Colonic mucosa (tissue), 4 donors: ENCODE measurements at regions not wholly inside any gene's neighbourhood (a gene's known extent, or its start where the extent isn't known, plus 50 kb on each side); places are given as distances from the start of the nearest gene placed in this dataset.
A peak's percentile ranks its signal among the peaks of the same experiment; 100 is the strongest.

Experiments used
- DNase-seq: peaks from one replicate; pipeline ENCODE4 v3.0.0-alpha.2; 2020
- H3K27ac ChIP-seq: fragments of 200-600 bp; one replicate; pipeline ENCODE4 v1.8.0; 2021
- H3K27me3 ChIP-seq: fragments of 200-600 bp; one replicate; pipeline ENCODE4 v1.8.0; 2021
- H3K36me3 ChIP-seq: fragments of 200-600 bp; one replicate; pipeline ENCODE4 v1.8.0; 2021
- H3K4me1 ChIP-seq: fragments of 200-600 bp; one replicate; pipeline ENCODE4 v1.8.0; 2021; ENCODE audit warnings: mild to moderate bottlenecking
- H3K4me3 ChIP-seq: fragments of 200-600 bp; one replicate; pipeline ENCODE4 v1.8.0; 2021
- H3K9ac ChIP-seq, 2 donors: one replicate each; pipeline ENCODE4 v1.7.0; 2013; ENCODE audit warnings: control low read depth in 2 of 2, low read depth in 2 of 2, low read length in 2 of 2
- H3K9me3 ChIP-seq: fragments of 200-600 bp; one replicate; pipeline ENCODE4 v1.8.0; 2021
- intact Hi-C: fragments of 100-400 bp; cut with DNase I; formaldehyde crosslinking; loops from one replicate; pipeline ENCODE4 v1.14.1; 2022
- TF ChIP-seq, protein P1 (sequence below): fragments of 200-600 bp; IDR thresholded peaks from one replicate; pipeline ENCODE4 v1.8.0; 2022; ENCODE audit warnings: antibody characterized with exemption, mild to moderate bottlenecking
- donor health status: healthy.
- donor health status: DM: no; HTN: no; CAD: no.
- donor health status: DM: no; HTN: no; CAD: no.

DNA sequence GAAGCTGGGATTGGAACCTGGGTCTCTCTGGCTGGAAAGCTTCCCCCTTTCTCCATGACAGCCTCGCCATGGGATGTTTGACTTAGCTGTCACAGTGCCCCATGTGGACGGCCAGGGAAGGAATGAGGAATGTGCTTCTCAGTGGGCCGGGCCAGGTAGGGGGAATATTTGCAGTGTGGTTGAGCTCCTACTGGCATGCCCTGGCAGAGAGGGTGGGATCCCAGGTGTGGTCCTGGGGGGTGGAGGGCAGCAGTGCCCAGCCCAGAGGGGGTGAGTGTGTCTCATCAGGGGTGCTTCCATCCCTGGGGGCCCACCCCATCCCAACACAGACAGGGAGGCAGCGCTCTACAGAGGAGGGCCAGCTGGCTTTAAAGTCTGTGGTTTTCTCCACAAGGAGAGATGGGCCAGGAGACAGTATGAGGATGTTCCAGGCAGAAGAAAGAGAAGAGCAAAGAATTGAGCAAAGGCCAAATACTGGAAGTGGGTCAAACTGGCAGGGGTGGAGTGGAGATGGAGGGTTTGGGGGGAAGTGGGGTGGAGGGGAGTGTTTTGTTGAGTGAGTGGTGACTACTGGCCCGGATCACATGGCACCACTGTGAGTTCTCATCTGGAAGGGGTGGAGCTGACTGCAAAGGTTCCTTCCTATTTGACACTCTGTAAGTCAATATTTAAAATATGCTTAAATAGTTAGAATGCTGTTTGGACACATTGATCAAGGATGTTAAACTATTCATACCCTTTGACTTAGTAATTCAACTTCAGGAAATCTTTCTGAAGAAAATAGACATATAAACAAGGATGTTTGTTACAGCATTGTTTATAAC, 94.0 kb downstream of the MYCN start:
- no peaks in the 10 kb centered on the region for H3K4me1 ChIP-seq
- no peak overlapping the region for H3K9ac ChIP-seq
- H3K4me3 ChIP-seq, result no peak overlapping the region
- H3K27me3 ChIP-seq, result no peaks in the 10 kb centered on the region
- intact Hi-C loops, result no loop called here
- no peak overlapping the region for H3K27ac ChIP-seq
- TF ChIP-seq, protein P1, sequence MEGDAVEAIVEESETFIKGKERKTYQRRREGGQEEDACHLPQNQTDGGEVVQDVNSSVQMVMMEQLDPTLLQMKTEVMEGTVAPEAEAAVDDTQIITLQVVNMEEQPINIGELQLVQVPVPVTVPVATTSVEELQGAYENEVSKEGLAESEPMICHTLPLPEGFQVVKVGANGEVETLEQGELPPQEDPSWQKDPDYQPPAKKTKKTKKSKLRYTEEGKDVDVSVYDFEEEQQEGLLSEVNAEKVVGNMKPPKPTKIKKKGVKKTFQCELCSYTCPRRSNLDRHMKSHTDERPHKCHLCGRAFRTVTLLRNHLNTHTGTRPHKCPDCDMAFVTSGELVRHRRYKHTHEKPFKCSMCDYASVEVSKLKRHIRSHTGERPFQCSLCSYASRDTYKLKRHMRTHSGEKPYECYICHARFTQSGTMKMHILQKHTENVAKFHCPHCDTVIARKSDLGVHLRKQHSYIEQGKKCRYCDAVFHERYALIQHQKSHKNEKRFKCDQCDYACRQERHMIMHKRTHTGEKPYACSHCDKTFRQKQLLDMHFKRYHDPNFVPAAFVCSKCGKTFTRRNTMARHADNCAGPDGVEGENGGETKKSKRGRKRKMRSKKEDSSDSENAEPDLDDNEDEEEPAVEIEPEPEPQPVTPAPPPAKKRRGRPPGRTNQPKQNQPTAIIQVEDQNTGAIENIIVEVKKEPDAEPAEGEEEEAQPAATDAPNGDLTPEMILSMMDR, result no peak
- no peaks in the 10 kb centered on the region for H3K9me3 ChIP-seq
- no peak for DNase-seq
- H3K36me3 ChIP-seq, result no peaks in the 10 kb centered on the region

DNA sequence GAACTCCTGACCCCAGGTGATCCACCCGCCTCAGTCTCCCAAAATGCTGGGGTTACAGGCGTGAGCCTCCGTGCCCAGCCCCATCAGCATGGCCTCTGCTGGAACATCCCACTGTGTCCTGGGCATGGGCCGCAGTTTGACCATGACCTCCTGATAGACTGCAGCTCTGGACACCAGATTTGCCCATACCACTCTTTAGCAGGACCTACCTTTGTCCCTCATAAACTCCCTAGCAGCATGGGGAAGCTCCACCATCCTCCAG, 92.6 kb downstream of the MYCN start:
- H3K36me3 ChIP-seq, result no peaks in the 10 kb centered on the region
- H3K9ac ChIP-seq, result no peak overlapping the region
- TF ChIP-seq, protein P1, result no peak
- intact Hi-C loops, result no loop called here
- H3K9me3 ChIP-seq, result no peaks in the 10 kb centered on the region
- DNase-seq, result no peak
- H3K4me3 ChIP-seq, result no peak overlapping the region
- H3K27me3 ChIP-seq, result no peaks in the 10 kb centered on the region
- no peak overlapping the region for H3K27ac ChIP-seq
- no peaks in the 10 kb centered on the region for H3K4me1 ChIP-seq

DNA sequence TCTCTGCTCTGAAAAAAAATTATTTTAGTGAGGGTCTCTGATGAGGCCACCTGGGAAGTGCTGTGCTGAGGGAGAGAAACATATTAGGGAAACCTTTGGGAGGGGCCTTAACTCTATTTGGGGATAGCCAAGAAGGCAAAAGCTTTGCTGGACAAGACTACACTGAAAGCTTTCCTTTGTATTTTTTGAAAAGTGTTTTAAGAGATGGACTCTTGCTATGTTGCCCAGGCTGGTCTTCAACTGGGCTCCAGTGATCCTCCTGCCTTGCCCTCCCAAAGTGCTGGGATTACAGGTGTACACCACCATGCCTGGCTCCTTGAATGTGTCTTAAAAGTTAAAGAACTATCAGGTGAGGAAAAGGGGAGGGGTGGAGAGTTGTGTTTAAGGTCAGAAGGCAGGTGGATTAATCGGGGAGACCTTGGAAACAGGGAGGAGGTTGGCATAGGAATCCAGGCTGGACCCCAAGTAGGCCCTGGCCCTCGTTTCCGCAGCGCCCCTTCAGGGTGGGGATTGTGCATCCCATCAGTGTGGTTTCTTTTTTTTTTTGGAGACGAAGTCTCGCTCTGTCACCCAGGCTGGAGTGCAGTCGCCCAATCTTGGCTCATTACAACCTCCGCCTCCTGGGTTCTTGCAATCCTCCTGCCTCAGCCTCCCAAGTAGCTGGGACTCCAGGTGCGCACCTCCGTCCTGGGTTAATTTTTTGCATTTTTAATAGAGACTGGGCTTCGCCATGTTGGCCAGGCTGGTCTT, 92.1 kb downstream of the MYCN start:
- intact Hi-C loops, result no loop called here
- TF ChIP-seq, protein P1, result no peak
- no peaks in the 10 kb centered on the region for H3K4me1 ChIP-seq

DNA sequence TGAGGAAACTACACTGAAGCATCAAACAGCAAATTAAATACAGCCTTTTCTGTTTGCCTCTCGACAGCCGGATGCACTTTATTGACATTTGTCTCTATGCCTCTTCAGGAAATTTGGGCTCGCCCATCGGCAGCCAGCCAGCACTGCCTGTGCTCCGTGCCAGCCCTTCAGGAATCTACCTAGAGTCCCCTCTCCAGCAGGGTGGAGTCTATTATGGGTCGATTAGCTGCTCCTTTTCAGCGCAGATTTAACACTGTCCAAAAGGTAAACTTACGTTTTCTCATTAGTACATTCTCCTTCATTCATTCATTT, 91.5 kb downstream of the MYCN start:
- no peaks in the 10 kb centered on the region for H3K27me3 ChIP-seq
- no peaks in the 10 kb centered on the region for H3K36me3 ChIP-seq
- TF ChIP-seq, protein P1, result no peak
- H3K9me3 ChIP-seq, result no peaks in the 10 kb centered on the region
- no peak overlapping the region for H3K27ac ChIP-seq
- H3K4me3 ChIP-seq, result no peak overlapping the region
- H3K4me1 ChIP-seq, result no peaks in the 10 kb centered on the region
- H3K9ac ChIP-seq, result no peak overlapping the region
- intact Hi-C loops, result no loop called here
- DNase-seq, result peak; percentile 86

More for the DNA sequence above, 92.1 kb downstream of the MYCN start:
- no peaks in the 10 kb centered on the region for H3K27me3 ChIP-seq
- H3K4me3 ChIP-seq, result no peak overlapping the region
- DNase-seq, result no peak
- no peaks in the 10 kb centered on the region for H3K9me3 ChIP-seq
- H3K9ac ChIP-seq, result no peak overlapping the region
- no peaks in the 10 kb centered on the region for H3K36me3 ChIP-seq
- H3K27ac ChIP-seq, result no peak overlapping the region

DNA sequence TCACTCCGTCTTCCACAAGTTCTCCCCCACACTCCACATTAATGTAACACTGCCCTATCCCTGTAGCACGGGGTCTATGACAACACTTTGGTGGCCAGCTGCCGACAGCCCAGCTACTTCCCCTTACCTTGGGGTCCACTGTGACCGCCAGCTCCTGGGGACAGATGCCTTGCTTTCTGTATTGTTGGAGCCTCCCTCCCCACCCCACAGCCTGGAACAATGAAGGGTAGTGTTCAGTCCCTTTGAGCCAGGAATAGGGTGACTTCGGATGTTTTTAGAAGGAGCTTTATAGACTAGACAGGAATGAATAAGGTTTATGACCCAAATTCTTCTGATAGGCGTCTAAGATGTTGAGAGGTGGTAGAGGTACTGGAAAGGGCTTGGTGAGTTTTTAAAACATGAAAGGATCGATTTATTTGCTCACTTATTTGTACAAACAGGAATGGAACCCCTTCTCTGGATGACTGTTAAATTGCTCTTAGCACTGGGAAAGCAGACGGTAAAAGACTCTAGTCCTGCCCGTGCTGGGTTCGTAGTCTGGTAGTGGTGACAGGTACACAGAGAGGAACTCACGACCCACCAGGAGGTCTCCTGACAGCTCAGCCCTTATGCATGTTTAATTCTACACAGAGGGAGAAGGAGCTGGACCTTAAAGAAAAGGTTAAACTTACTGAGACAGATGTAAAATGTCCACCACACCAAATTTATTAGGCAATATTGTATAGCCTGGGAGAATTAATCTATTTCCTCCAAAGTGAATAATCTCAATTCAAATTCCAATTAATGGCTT, 90.9 kb downstream of the MYCN start:
- H3K4me3 ChIP-seq, result no peak overlapping the region
- no peak overlapping the region for H3K27ac ChIP-seq
- no peaks in the 10 kb centered on the region for H3K4me1 ChIP-seq
- intact Hi-C loops, result no loop called here
- DNase-seq, result no peak
- H3K9me3 ChIP-seq, result no peaks in the 10 kb centered on the region
- H3K9ac ChIP-seq, result no peak overlapping the region
- TF ChIP-seq, protein P1, result no peak
- no peaks in the 10 kb centered on the region for H3K27me3 ChIP-seq
- no peaks in the 10 kb centered on the region for H3K36me3 ChIP-seq
